H7 (cell line): ENCODE measurements at regions not wholly inside any gene's neighbourhood (a gene's known extent, or its start where the extent isn't known, plus 50 kb on each side); places are given as distances from the start of the nearest gene placed in this dataset.

Experiments used
- DNase-seq: peaks from one replicate; pipeline ENCODE4 v3.0.0; 2012
- H3K27me3 ChIP-seq: 2 replicates; pipeline ENCODE4 v1.6.0; 2011; ENCODE audit warnings: mild to moderate bottlenecking, low read length; ENCODE audit not compliant: control insufficient read depth, insufficient read depth
- H3K36me3 ChIP-seq: replicated peaks from 2 replicates; pipeline ENCODE4 v1.5.1; 2011; ENCODE audit warnings: low read length; ENCODE audit not compliant: control insufficient read depth, insufficient read depth
- H3K4me3 ChIP-seq: 2 replicates; pipeline ENCODE4 v1.5.1; 2011; ENCODE audit warnings: low read depth, mild to moderate bottlenecking, control low read depth, low read length, moderate library complexity; ENCODE audit not compliant: insufficient read depth

- no peak overlapping the region for H3K4me3 ChIP-seq
- DNase-seq: no peak
- H3K27me3 ChIP-seq: no peaks in the 10 kb centered on the region
- no peaks in the 10 kb centered on the region for H3K36me3 ChIP-seq
These were observed 81.4 kb upstream of the DUSP22 start for GRCh38 chr6:210778-211374.

- DNase-seq: no peak
- H3K36me3 ChIP-seq: no peaks in the 10 kb centered on the region
- no peak overlapping the region for H3K4me3 ChIP-seq
- no peaks in the 10 kb centered on the region for H3K27me3 ChIP-seq
These were observed 80.3 kb upstream of the DUSP22 start for GRCh38 chr6:211871-212497.

GRCh38 chr6:213284-213683 is 79.0 kb upstream of the DUSP22 start:
- H3K27me3 ChIP-seq: no peaks in the 10 kb centered on the region
- H3K4me3 ChIP-seq: no peak overlapping the region
- H3K36me3 ChIP-seq: no peaks in the 10 kb centered on the region
- DNase-seq: no peak

GRCh38 chr6:214428-214827 is 77.9 kb upstream of the DUSP22 start:
- no peaks in the 10 kb centered on the region for H3K36me3 ChIP-seq
- no peak overlapping the region for H3K4me3 ChIP-seq
- DNase-seq: no peak
- H3K27me3 ChIP-seq: no peaks in the 10 kb centered on the region

- no peak overlapping the region for H3K4me3 ChIP-seq
- no peaks in the 10 kb centered on the region for H3K36me3 ChIP-seq
- no peak for DNase-seq
- no peaks in the 10 kb centered on the region for H3K27me3 ChIP-seq
These were observed 76.8 kb upstream of the DUSP22 start for GRCh38 chr6:215335-216034.

- Histone ChIP-seq H3K36me3 (no peaks in the 10 kb centered on the region), H3K27me3 (no peaks in the 10 kb centered on the region), H3K4me3 (no peak overlapping the region)
- peak; percentile 91 for DNase-seq
These were observed 75.1 kb upstream of the DUSP22 start for GRCh38 chr6:217048-217659.

- no peaks in the 10 kb centered on the region for H3K27me3 ChIP-seq
- no peaks in the 10 kb centered on the region for H3K36me3 ChIP-seq
- peak; percentile 48 for DNase-seq
- no peak overlapping the region for H3K4me3 ChIP-seq
These were observed 73.9 kb upstream of the DUSP22 start for GRCh38 chr6:218153-219018.

GRCh38 chr6:219019-219570 is 73.2 kb upstream of the DUSP22 start:
- Histone ChIP-seq H3K27me3 (no peaks in the 10 kb centered on the region), H3K36me3 (no peaks in the 10 kb centered on the region), H3K4me3 (no peak overlapping the region)
- no peak for DNase-seq

GRCh38 chr6:219641-220198 is 72.6 kb upstream of the DUSP22 start:
- H3K27me3 ChIP-seq: no peaks in the 10 kb centered on the region
- no peaks in the 10 kb centered on the region for H3K36me3 ChIP-seq
- H3K4me3 ChIP-seq: no peak overlapping the region
- DNase-seq: peak; percentile 83

GRCh38 chr6:220312-220711 is 72.0 kb upstream of the DUSP22 start:
- Histone ChIP-seq H3K4me3 (no peak overlapping the region), H3K36me3 (no peaks in the 10 kb centered on the region), H3K27me3 (no peaks in the 10 kb centered on the region)
- DNase-seq: no peak

- peak; percentile 53 for DNase-seq
- Histone ChIP-seq H3K36me3 (no peaks in the 10 kb centered on the region), H3K27me3 (no peaks in the 10 kb centered on the region), H3K4me3 (no peak overlapping the region)
These were observed 71.4 kb upstream of the DUSP22 start for GRCh38 chr6:220721-221475.

GRCh38 chr6:221531-222349 is 70.5 kb upstream of the DUSP22 start:
- no peaks in the 10 kb centered on the region for H3K36me3 ChIP-seq
- no peak for DNase-seq
- H3K27me3 ChIP-seq: no peaks in the 10 kb centered on the region
- no peak overlapping the region for H3K4me3 ChIP-seq

GRCh38 chr6:222468-222867 is 69.8 kb upstream of the DUSP22 start:
- no peaks in the 10 kb centered on the region for H3K36me3 ChIP-seq
- H3K27me3 ChIP-seq: no peaks in the 10 kb centered on the region
- no peak overlapping the region for H3K4me3 ChIP-seq
- DNase-seq: no peak
